Astrocyte (in vitro differentiated cells and primary cell): ENCODE measurements at regions not wholly inside any gene's neighbourhood (a gene's known extent, or its start where the extent isn't known, plus 50 kb on each side); places are given as distances from the start of the nearest gene placed in this dataset.

Experiments
- EZH2 ChIP-seq: IDR thresholded peaks from 2 replicates; pipeline ENCODE4 v1.6.1; 2012; ENCODE audit warnings: mild to moderate bottlenecking, low read length, inconsistent platforms; ENCODE audit not compliant: insufficient read depth
- TF ChIP-seq, protein P1 (sequence below): IDR thresholded peaks from 2 replicates; pipeline ENCODE4 v1.5.1; 2011; ENCODE audit warnings: low read depth, mild to moderate bottlenecking, inconsistent platforms, low read length, moderate library complexity; ENCODE audit not compliant: insufficient read depth

DNA sequence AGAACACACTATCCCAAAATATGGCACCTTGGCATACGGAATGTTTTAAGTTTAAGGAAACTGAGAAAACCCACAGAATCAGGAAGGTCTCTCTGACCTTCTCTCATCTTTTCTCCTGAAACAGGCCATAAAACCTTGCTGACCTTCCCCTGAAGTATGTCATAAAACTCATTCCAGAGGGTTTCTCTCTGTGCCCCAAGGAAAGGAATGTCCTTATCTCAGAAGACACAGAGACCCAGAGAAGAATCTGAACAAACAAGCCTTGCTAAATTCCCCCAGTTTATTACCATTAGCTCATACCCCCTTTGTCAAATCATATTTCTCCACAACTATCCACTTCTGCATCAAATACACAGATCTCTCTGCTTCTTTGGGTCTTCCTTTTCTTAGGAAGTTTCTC lies 603.1 kb downstream of the MCTP2 start:
- TF ChIP-seq, protein P1, sequence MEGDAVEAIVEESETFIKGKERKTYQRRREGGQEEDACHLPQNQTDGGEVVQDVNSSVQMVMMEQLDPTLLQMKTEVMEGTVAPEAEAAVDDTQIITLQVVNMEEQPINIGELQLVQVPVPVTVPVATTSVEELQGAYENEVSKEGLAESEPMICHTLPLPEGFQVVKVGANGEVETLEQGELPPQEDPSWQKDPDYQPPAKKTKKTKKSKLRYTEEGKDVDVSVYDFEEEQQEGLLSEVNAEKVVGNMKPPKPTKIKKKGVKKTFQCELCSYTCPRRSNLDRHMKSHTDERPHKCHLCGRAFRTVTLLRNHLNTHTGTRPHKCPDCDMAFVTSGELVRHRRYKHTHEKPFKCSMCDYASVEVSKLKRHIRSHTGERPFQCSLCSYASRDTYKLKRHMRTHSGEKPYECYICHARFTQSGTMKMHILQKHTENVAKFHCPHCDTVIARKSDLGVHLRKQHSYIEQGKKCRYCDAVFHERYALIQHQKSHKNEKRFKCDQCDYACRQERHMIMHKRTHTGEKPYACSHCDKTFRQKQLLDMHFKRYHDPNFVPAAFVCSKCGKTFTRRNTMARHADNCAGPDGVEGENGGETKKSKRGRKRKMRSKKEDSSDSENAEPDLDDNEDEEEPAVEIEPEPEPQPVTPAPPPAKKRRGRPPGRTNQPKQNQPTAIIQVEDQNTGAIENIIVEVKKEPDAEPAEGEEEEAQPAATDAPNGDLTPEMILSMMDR = no peak
- TF ChIP-seq EZH2 = no peak
